Parathyroid adenoma (tissue), 2 donors: ENCODE measurements at regions not wholly inside any gene's neighbourhood (a gene's known extent, or its start where the extent isn't known, plus 50 kb on each side); places are given as distances from the start of the nearest gene placed in this dataset.

Source experiments
- H2AFZ ChIP-seq: fragments of 300-600 bp; sonication (generic); one replicate; pipeline ENCODE4 v1.7.0; 2017; ENCODE audit warnings: antibody characterized with exemption, mild to moderate bottlenecking
- H3K27ac ChIP-seq: fragments of 300-600 bp; sonication (generic); one replicate; pipeline ENCODE4 v1.7.0; 2017
- H3K27me3 ChIP-seq: fragments of 300-600 bp; sonication (generic); one replicate; pipeline ENCODE4 v1.7.0; 2017; ENCODE audit warnings: low read length; ENCODE audit not compliant: control insufficient read depth, insufficient read depth
- H3K36me3 ChIP-seq: fragments of 300-600 bp; sonication (generic); one replicate; pipeline ENCODE4 v1.7.0; 2017; ENCODE audit warnings: low read length; ENCODE audit not compliant: control insufficient read depth, insufficient read depth
- H3K4me1 ChIP-seq: fragments of 300-600 bp; sonication (generic); one replicate; pipeline ENCODE4 v1.7.0; 2017; ENCODE audit warnings: control low read depth
- H3K4me2 ChIP-seq: fragments of 300-600 bp; sonication (generic); one replicate; pipeline ENCODE4 v1.7.0; 2017; ENCODE audit warnings: low read length
- H3K4me3 ChIP-seq: fragments of 300-600 bp; sonication (generic); one replicate; pipeline ENCODE4 v1.7.0; 2017; ENCODE audit warnings: low read depth, low read length
- H3K79me2 ChIP-seq: fragments of 300-600 bp; sonication (generic); one replicate; pipeline ENCODE4 v1.7.0; 2017; ENCODE audit warnings: control low read depth
- H3K9ac ChIP-seq: fragments of 300-600 bp; sonication (generic); one replicate; pipeline ENCODE4 v1.7.0; 2017; ENCODE audit warnings: mild to moderate bottlenecking
- H3K9me3 ChIP-seq: fragments of 300-600 bp; sonication (generic); one replicate; pipeline ENCODE4 v1.7.0; 2017; ENCODE audit warnings: low read length; ENCODE audit not compliant: control insufficient read depth
- CTCF ChIP-seq: fragments of 300-600 bp; sonication (generic); IDR thresholded peaks from one replicate; pipeline ENCODE4 v1.7.0; 2017; ENCODE audit warnings: antibody characterized with exemption, mild to moderate bottlenecking
- donor health status: primary hyperparathyroidism.

DNA sequence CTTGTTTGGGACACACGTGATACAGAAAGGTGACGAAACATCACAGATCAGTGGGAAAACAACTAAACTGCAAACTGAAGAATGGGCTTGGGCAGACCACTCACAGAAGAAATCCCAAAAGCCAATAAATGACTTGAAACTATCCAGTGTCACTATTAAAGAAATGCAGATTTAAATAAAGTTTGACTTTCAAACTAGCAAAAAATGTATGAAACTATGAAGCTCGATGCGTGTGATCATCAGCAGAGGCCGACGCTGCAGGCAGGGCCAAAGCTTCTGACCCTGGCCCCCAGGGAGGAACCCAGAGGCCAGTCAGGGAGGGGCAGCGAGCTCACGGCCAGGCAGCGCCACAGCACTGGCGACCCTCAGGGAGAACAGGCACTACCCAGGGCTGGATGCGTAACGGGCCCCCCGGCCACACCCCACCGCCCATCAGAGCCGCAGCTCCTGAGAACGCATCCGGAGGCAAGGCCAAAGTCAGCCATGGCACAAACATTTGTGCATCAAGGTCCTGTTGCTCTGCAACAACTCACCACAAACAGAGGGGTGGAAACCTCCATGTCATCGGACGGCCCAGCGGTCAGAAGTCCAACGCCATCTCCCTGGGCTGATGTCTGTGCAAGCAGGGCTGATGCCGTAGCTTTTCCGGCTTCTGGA is 94.1 kb downstream of the YTHDF1 start:
- Histone ChIP-seq H3K4me2 (no peak overlapping the region), H3K9ac (no peak overlapping the region), H3K9me3 (no peaks in the 10 kb centered on the region), H3K79me2 (no peaks in the 10 kb centered on the region), H2AFZ (no peak overlapping the region), H3K4me3 (no peak overlapping the region), H3K27ac (no peak overlapping the region), H3K4me1 (no peaks in the 10 kb centered on the region), H3K36me3 (no peaks in the 10 kb centered on the region), H3K27me3 (no peaks in the 10 kb centered on the region)
- no peak for TF ChIP-seq CTCF

DNA sequence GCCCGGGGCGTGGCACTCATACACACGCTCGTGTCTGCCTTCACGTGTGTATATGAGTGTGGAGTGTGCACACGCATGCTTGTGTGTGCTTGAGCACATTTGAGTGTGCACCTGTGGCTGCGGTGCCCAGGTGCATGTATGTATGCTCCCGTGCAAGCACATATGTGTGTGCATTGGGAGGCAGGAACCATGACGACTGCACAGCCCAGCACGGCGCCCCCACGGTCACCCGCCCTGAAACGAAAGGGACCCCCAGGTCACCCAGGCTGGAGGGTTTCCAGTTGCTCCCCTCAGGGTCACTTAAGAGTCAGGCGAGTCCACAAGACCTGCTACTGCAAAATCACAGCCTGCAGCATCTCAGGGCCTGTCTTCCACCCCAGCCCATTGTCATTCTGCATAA is 94.7 kb downstream of the YTHDF1 start:
- no peaks in the 10 kb centered on the region for H3K27me3 ChIP-seq
- no peaks in the 10 kb centered on the region for H3K4me1 ChIP-seq
- TF ChIP-seq CTCF = no peak
- no peaks in the 10 kb centered on the region for H3K9me3 ChIP-seq
- no peaks in the 10 kb centered on the region for H3K36me3 ChIP-seq
- no peak overlapping the region for H2AFZ ChIP-seq
- no peaks in the 10 kb centered on the region for H3K79me2 ChIP-seq
- no peak overlapping the region for H3K27ac ChIP-seq
- H3K4me3 ChIP-seq = no peak overlapping the region
- H3K4me2 ChIP-seq = no peak overlapping the region
- H3K9ac ChIP-seq = no peak overlapping the region

DNA sequence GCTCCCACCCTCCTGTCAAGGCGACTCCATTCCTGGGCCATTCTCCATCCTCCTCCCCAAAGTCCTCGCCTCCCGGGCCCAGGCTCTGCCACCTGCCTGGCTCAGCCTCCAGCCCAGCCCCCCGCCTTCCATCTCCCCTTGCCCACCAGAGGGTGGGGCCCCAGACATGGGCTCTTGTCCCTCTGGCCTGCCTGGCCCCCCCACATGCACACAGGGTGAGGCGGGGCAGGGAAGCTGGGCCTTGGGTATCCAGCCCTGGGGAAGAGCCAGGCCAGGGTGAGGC is 95.2 kb downstream of the YTHDF1 start:
- H3K9ac ChIP-seq = no peak overlapping the region
- no peaks in the 10 kb centered on the region for H3K27me3 ChIP-seq
- TF ChIP-seq CTCF = no peak
- no peak overlapping the region for H3K4me2 ChIP-seq
- no peaks in the 10 kb centered on the region for H3K4me1 ChIP-seq
- no peak overlapping the region for H3K27ac ChIP-seq
- no peak overlapping the region for H3K4me3 ChIP-seq
- no peaks in the 10 kb centered on the region for H3K79me2 ChIP-seq
- H3K36me3 ChIP-seq = no peaks in the 10 kb centered on the region
- H2AFZ ChIP-seq = no peak overlapping the region
- no peaks in the 10 kb centered on the region for H3K9me3 ChIP-seq

GRCh38 chr20:63119963-63120807 is 95.7 kb downstream of the YTHDF1 start:
- no peak overlapping the region for H3K4me2 ChIP-seq
- H3K4me3 ChIP-seq = no peak overlapping the region
- H3K27me3 ChIP-seq = no peaks in the 10 kb centered on the region
- H3K9me3 ChIP-seq = no peaks in the 10 kb centered on the region
- no peak overlapping the region for H3K27ac ChIP-seq
- TF ChIP-seq CTCF = no peak
- H2AFZ ChIP-seq = no peak overlapping the region
- H3K9ac ChIP-seq = no peak overlapping the region
- no peaks in the 10 kb centered on the region for H3K36me3 ChIP-seq
- no peaks in the 10 kb centered on the region for H3K79me2 ChIP-seq
- H3K4me1 ChIP-seq = no peaks in the 10 kb centered on the region
